ENCODE measurements at regions not wholly inside any gene's neighbourhood (a gene's known extent, or its start where the extent isn't known, plus 50 kb on each side); places are given as distances from the start of the nearest gene placed in this dataset.

GRCh38 chr4:19230906-19231545, 1020.7 kb upstream of the SLIT2 start:
- no peak for TF ChIP-seq CTCF (IDR thresholded peaks at IDR 0.05)
- TF ChIP-seq POLR2AphosphoS5 (IDR thresholded peaks at IDR 0.05), result no peak
- TF ChIP-seq EP300 (IDR thresholded peaks at IDR 0.05), result no peak

Data from sigmoid colon (tissue), 4 donors.